ENCODE measurements at regions not wholly inside any gene's neighbourhood (a gene's known extent, or its start where the extent isn't known, plus 50 kb on each side); places are given as distances from the start of the nearest gene placed in this dataset.
A peak's percentile ranks its signal among the peaks of the same experiment; 100 is the strongest.

GRCh38 chr1:209106237-209106741 is 477.2 kb upstream of the CAMK1G start:
- Histone ChIP-seq H3K4me3 (ENCODE audit: low read length in 3 of 3) (no peak overlapping the region), H3K9me3 (ENCODE audit: control insufficient read depth in 2 of 3, insufficient read depth in 1 of 3, low read length in 3 of 3) (no peaks in the 10 kb centered on the region), H3K4me1 (ENCODE audit: control insufficient read depth in 2 of 3, insufficient read depth in 2 of 3, low read depth in 1 of 3, low read length in 3 of 3) (no peaks in the 10 kb centered on the region), H3K27me3 (ENCODE audit: control insufficient read depth, insufficient read depth, low read length) (no peaks in the 10 kb centered on the region), H3K36me3 (ENCODE audit: control insufficient read depth in 2 of 3, insufficient read depth in 3 of 3, low read length in 3 of 3) (no peaks in the 10 kb centered on the region), H3K27ac (ENCODE audit: low read depth in 2 of 2, low read length in 2 of 2) (no peak overlapping the region), H3K9ac (ENCODE audit: low read length in 3 of 3) (no peak overlapping the region)
- no peak for FAIRE-seq
- DNase-seq, result peak in 3 of 5 donors; percentile 39 to 49 (median 44)
- no peak for TF ChIP-seq CTCF (IDR thresholded peaks at IDR 0.05; ENCODE audit: borderline replicate concordance, extremely low read depth, insufficient read depth)
- intact Hi-C loops (cut with DNase I), result no loop called here

GRCh38 chr1:209106861-209107260 is 476.7 kb upstream of the CAMK1G start:
- Histone ChIP-seq H3K9ac (ENCODE audit: low read length in 3 of 3) (no peak overlapping the region), H3K36me3 (ENCODE audit: control insufficient read depth in 2 of 3, insufficient read depth in 3 of 3, low read length in 3 of 3) (no peaks in the 10 kb centered on the region), H3K9me3 (ENCODE audit: control insufficient read depth in 2 of 3, insufficient read depth in 1 of 3, low read length in 3 of 3) (no peaks in the 10 kb centered on the region), H3K4me3 (ENCODE audit: low read length in 3 of 3) (no peak overlapping the region), H3K4me1 (ENCODE audit: control insufficient read depth in 2 of 3, insufficient read depth in 2 of 3, low read depth in 1 of 3, low read length in 3 of 3) (no peaks in the 10 kb centered on the region), H3K27ac (ENCODE audit: low read depth in 2 of 2, low read length in 2 of 2) (no peak overlapping the region), H3K27me3 (ENCODE audit: control insufficient read depth, insufficient read depth, low read length) (no peaks in the 10 kb centered on the region)
- no peak for DNase-seq
- FAIRE-seq, result no peak
- TF ChIP-seq CTCF (IDR thresholded peaks at IDR 0.05; ENCODE audit: borderline replicate concordance, extremely low read depth, insufficient read depth), result no peak
- intact Hi-C loops (cut with DNase I), result no loop called here

DNA sequence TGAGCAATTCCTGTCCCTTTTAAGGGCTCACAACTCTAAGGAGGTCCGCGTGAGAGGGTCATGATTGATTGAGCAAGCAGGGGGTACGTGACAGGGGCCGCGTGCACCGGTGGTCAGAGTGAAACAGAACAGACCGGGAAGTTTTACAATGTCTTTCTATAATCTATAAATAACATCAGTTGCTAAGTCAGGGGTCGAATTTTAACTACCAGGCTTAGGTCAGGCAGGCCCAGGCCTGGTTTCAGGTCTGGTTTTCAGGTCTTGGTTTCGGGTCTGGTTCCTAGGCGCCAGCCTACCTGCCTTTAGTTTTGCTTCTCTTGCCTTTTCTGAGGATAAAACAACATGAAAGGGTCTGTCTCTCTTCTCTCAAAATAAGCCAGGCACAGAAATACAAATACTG is 476.0 kb upstream of the CAMK1G start:
- FAIRE-seq, result no peak
- intact Hi-C loops (cut with DNase I), result no loop called here

More for the DNA sequence above, 476.0 kb upstream of the CAMK1G start:
- TF ChIP-seq CTCF (IDR thresholded peaks at IDR 0.05; ENCODE audit: borderline replicate concordance, extremely low read depth, insufficient read depth), result no peak
- Histone ChIP-seq H3K27ac (ENCODE audit: low read depth in 2 of 2, low read length in 2 of 2) (no peak overlapping the region), H3K9me3 (ENCODE audit: control insufficient read depth in 2 of 3, insufficient read depth in 1 of 3, low read length in 3 of 3) (no peaks in the 10 kb centered on the region), H3K27me3 (ENCODE audit: control insufficient read depth, insufficient read depth, low read length) (no peaks in the 10 kb centered on the region), H3K36me3 (ENCODE audit: control insufficient read depth in 2 of 3, insufficient read depth in 3 of 3, low read length in 3 of 3) (no peaks in the 10 kb centered on the region), H3K4me1 (ENCODE audit: control insufficient read depth in 2 of 3, insufficient read depth in 2 of 3, low read depth in 1 of 3, low read length in 3 of 3) (no peaks in the 10 kb centered on the region), H3K9ac (ENCODE audit: low read length in 3 of 3) (no peak overlapping the region), H3K4me3 (ENCODE audit: low read length in 3 of 3) (no peak overlapping the region)
- no peak for DNase-seq
